GM23338 (cell line): ENCODE measurements at regions not wholly inside any gene's neighbourhood (a gene's known extent, or its start where the extent isn't known, plus 50 kb on each side); places are given as distances from the start of the nearest gene placed in this dataset.

Source experiments
- ATAC-seq: fragments of 200-7000 bp; cut with Tn5 transposase; 3 replicates; pipeline ENCODE4 v1.9.1; 2020
- DNase-seq: peaks from one replicate; pipeline ENCODE4 v3.0.0-alpha.2; 2015; ENCODE audit warnings: low spot score
- H2AFZ ChIP-seq: fragments of 200-600 bp; sonication (generic); 2 replicates; pipeline ENCODE4 v1.8.0; 2016; ENCODE audit warnings: antibody characterized with exemption, mild to moderate bottlenecking, moderate library complexity
- H3F3A ChIP-seq: fragments of 200-600 bp; sonication (generic); replicated peaks from 2 replicates; pipeline ENCODE4 v1.8.0; 2017; ENCODE audit warnings: antibody characterized with exemption, mixed run types, low read depth
- H3K27ac ChIP-seq: fragments of 200-600 bp; sonication (generic); 2 replicates; pipeline ENCODE4 v1.6.1; 2016; ENCODE audit warnings: low read depth
- H3K27me3 ChIP-seq: fragments of 200-600 bp; sonication (generic); 2 replicates; pipeline ENCODE4 v1.8.0; 2016; ENCODE audit warnings: mild to moderate bottlenecking, mixed run types, moderate library complexity; ENCODE audit not compliant: insufficient read depth
- H3K36me3 ChIP-seq: fragments of 200-600 bp; sonication (generic); 2 replicates; pipeline ENCODE4 v1.8.0; 2016; ENCODE audit warnings: mild to moderate bottlenecking; ENCODE audit not compliant: insufficient read depth
- H3K4me1 ChIP-seq: fragments of 200-600 bp; sonication (generic); 2 replicates; pipeline ENCODE4 v1.8.0; 2016; ENCODE audit warnings: mild to moderate bottlenecking, moderate library complexity; ENCODE audit not compliant: insufficient read depth
- H3K4me2 ChIP-seq: fragments of 200-600 bp; sonication (generic); 2 replicates; pipeline ENCODE4 v1.7.1; 2017; ENCODE audit warnings: mixed run types
- H3K4me3 ChIP-seq: fragments of 200-600 bp; sonication (generic); 2 replicates; pipeline ENCODE4 v1.6.1; 2016; ENCODE audit warnings: mixed run types
- H3K79me2 ChIP-seq: fragments of 200-600 bp; sonication (generic); replicated peaks from 2 replicates; pipeline ENCODE4 v1.8.0; 2017; ENCODE audit warnings: mild to moderate bottlenecking; ENCODE audit not compliant: insufficient read depth
- H3K9me2 ChIP-seq: fragments of 200-600 bp; sonication (generic); 2 replicates; pipeline ENCODE4 v1.8.0; 2017; ENCODE audit not compliant: insufficient read depth
- H4K20me1 ChIP-seq: fragments of 200-600 bp; sonication (generic); replicated peaks from 2 replicates; pipeline ENCODE4 v1.8.0; 2017; ENCODE audit warnings: mild to moderate bottlenecking; ENCODE audit not compliant: insufficient read depth
- H3K27ac Mint-ChIP-seq: 2 replicates; pipeline ENCODE4 v1.8.0; 2020; ENCODE audit warnings: inconsistent platforms, mild to moderate bottlenecking, moderate library complexity, mixed read lengths
- H3K27me3 Mint-ChIP-seq: 3 replicates; pipeline ENCODE4 v1.8.0; 2022; ENCODE audit warnings: low read depth, mild to moderate bottlenecking, moderate library complexity, mixed read lengths, inconsistent platforms; ENCODE audit not compliant: insufficient read depth, poor library complexity
- H3K36me3 Mint-ChIP-seq: 3 replicates; pipeline ENCODE4 v1.8.0; 2021; ENCODE audit warnings: low read depth, mild to moderate bottlenecking, inconsistent platforms, moderate library complexity, mixed read lengths
- H3K4me1 Mint-ChIP-seq: 3 replicates; pipeline ENCODE4 v1.8.0; 2020; ENCODE audit warnings: mild to moderate bottlenecking, inconsistent platforms, mixed read lengths
- H3K4me3 Mint-ChIP-seq: 3 replicates; pipeline ENCODE4 v1.8.0; 2021; ENCODE audit warnings: moderate library complexity, mild to moderate bottlenecking, inconsistent platforms, mixed read lengths
- H3K9me3 Mint-ChIP-seq: 3 replicates; pipeline ENCODE4 v1.8.0; 2020; ENCODE audit warnings: moderate library complexity, mild to moderate bottlenecking, inconsistent platforms, mixed read lengths
- ETS1 ChIP-seq: IDR thresholded peaks from 2 replicates; pipeline ENCODE4 v1.6.1; 2016; ENCODE audit warnings: antibody characterized with exemption
- JUNB ChIP-seq: IDR thresholded peaks from one replicate; pipeline ENCODE4 v1.6.1; 2016; ENCODE audit warnings: antibody characterized with exemption; ENCODE audit not compliant: unreplicated experiment
- REST ChIP-seq: IDR thresholded peaks from one replicate; pipeline ENCODE4 v1.6.1; 2018; ENCODE audit warnings: antibody characterized with exemption; ENCODE audit not compliant: unreplicated experiment
- STAT1 ChIP-seq: IDR thresholded peaks from one replicate; pipeline ENCODE4 v1.6.1; 2016; ENCODE audit warnings: antibody characterized with exemption; ENCODE audit not compliant: unreplicated experiment
- ZNF114 ChIP-seq: fragments of 250-450 bp; sonication (Bioruptor Pico); IDR thresholded peaks from 2 replicates; pipeline ENCODE4 v1.5.0; 2020; ENCODE audit warnings: mild to moderate bottlenecking, moderate library complexity
- ZNF331 ChIP-seq: fragments of 250-450 bp; sonication (Bioruptor Pico); IDR thresholded peaks from 2 replicates; pipeline ENCODE4 v1.5.0; 2020; ENCODE audit warnings: low read depth, mild to moderate bottlenecking, moderate library complexity
- ZNF462 ChIP-seq: fragments of 250-450 bp; sonication (Bioruptor Pico); IDR thresholded peaks from 2 replicates; pipeline ENCODE4 v1.5.0; 2020; ENCODE audit warnings: mild to moderate bottlenecking, moderate library complexity

GRCh38 chr1:168792592-168793125 lies 63.7 kb upstream of the DPT start:
- Histone ChIP-seq H3K27ac (no peak overlapping the region), H4K20me1 (no peaks in the 10 kb centered on the region), H2AFZ (no peak overlapping the region; the same call in 1 of the 2 replicates), H3F3A (no peaks in the 10 kb centered on the region), H3K36me3 (no peaks in the 10 kb centered on the region), H3K27me3 (no peaks in the 10 kb centered on the region), H3K79me2 (no peaks in the 10 kb centered on the region), H3K4me3 (no peak overlapping the region), H3K4me1 (no peaks in the 10 kb centered on the region), H3K9me2 (no peaks in the 10 kb centered on the region), H3K4me2 (no peak overlapping the region)
- TF ChIP-seq REST (no peak), STAT1 (no peak), ETS1 (no peak), ZNF114 (CRISPR knock-in tag) (no peak), JUNB (no peak), ZNF331 (CRISPR knock-in tag) (no peak), ZNF462 (CRISPR knock-in tag) (no peak)
- Mint-ChIP-seq H3K4me1 (no peaks in the 10 kb centered on the region), H3K36me3 (no peaks in the 10 kb centered on the region), H3K4me3 (no peak overlapping the region), H3K9me3 (no peaks in the 10 kb centered on the region), H3K27me3 (no peaks in the 10 kb centered on the region), H3K27ac (no peak overlapping the region)
- no peak for DNase-seq
- ATAC-seq: no peak
